AG04450 (cell line): ENCODE measurements at regions not wholly inside any gene's neighbourhood (a gene's known extent, or its start where the extent isn't known, plus 50 kb on each side); places are given as distances from the start of the nearest gene placed in this dataset.
"Not testable (repeated sequence)": the region's sequence is repeated elsewhere in the genome, so short reads cannot be mapped to it uniquely, and the experiment has no call there.

Experiments
- CTCF ChIA-PET: fragments of 300-600, 350-600 bp; formaldehyde crosslinking; extraction: SDS; loops from one replicate; lab custom pipeline; 2022; ENCODE audit warnings: antibody characterized with exemption, inconsistent platforms; lab: Charles Lee
- POLR2A ChIA-PET: fragments of 350-600 bp; formaldehyde crosslinking; extraction: SDS; loops from one replicate; lab custom pipeline; 2021; ENCODE audit warnings: antibody characterized with exemption, inconsistent platforms; lab: Yijun Ruan, JAX
- DNase-seq: peaks from one replicate; pipeline ENCODE4 v3.0.0-alpha.2; 2011; ENCODE audit warnings: low read depth, low spot score
- H3K27ac ChIP-seq: one replicate; pipeline ENCODE4 v1.5.1; 2012; ENCODE audit warnings: low read depth, low read length, control low read depth
- H3K27me3 ChIP-seq: one replicate; pipeline ENCODE4 v1.6.0; 2012; ENCODE audit warnings: low read length; ENCODE audit not compliant: control insufficient read depth, insufficient read depth
- H3K4me3 ChIP-seq: 2 replicates; pipeline ENCODE4 v1.5.1; 2011; ENCODE audit warnings: mild to moderate bottlenecking, low read depth, low read length, control low read depth
- H3K9me3 ChIP-seq: 2 replicates; pipeline ENCODE4 v1.5.1; 2012; ENCODE audit warnings: low read length; ENCODE audit not compliant: control insufficient read depth, insufficient read depth

- POLR2A ChIA-PET, H3K27ac ChIP-seq, DNase-seq, H3K4me3 ChIP-seq, H3K27me3 ChIP-seq, H3K9me3 ChIP-seq, CTCF ChIA-PET: not testable (repeated sequence)
These were observed 87.6 kb upstream of the DPP6 start for GRCh38 chr7:153964481-153965112.

DNA sequence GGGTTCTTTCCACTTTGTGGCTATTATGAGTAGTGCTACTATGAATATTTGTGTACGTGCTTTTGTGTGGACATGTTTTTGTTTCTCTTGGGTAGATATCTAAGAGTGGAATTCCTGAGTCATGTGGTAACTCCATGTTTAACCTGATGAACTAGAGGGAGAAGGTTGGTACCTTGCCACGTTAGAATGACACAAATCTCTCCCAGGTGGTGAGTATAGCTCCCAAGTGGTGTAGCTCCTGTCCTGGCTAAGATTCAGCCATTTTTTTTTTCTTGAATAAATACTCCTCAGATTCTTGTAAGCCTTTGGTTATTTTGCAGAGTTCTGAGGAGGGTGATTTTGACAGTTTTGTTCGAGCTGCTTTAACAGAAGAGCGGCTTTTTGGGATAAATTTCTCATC, 83.2 kb upstream of the DPP6 start:
- H3K27ac ChIP-seq, CTCF ChIA-PET, H3K4me3 ChIP-seq, POLR2A ChIA-PET, DNase-seq, H3K27me3 ChIP-seq, H3K9me3 ChIP-seq: not testable (repeated sequence)

GRCh38 chr7:153974603-153975002, 77.6 kb upstream of the DPP6 start:
- CTCF ChIA-PET, H3K4me3 ChIP-seq, H3K9me3 ChIP-seq, H3K27ac ChIP-seq, H3K27me3 ChIP-seq, POLR2A ChIA-PET, DNase-seq: not testable (repeated sequence)

DNA sequence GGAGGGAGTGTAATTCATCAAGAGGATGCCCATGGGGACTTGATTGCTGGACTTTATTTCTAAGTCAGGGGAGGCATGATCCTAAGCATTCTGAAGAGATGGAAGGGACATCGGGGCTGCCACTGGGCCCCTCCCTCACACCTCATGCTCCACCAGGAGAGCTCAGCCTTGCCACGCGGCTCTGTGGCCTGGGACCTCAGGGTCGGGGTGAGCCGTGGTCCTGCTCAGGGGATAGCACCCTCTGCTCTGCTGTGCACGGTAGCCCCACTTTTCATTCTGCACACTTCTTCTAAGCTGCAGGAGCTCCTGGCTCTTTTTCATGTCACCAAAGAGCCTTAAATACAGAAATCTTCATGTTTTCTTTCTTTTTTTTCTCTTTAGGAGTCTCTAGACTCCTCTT, 75.5 kb upstream of the DPP6 start:
- H3K27me3 ChIP-seq, DNase-seq, H3K27ac ChIP-seq, H3K4me3 ChIP-seq, H3K9me3 ChIP-seq, CTCF ChIA-PET, POLR2A ChIA-PET: not testable (repeated sequence)

DNA sequence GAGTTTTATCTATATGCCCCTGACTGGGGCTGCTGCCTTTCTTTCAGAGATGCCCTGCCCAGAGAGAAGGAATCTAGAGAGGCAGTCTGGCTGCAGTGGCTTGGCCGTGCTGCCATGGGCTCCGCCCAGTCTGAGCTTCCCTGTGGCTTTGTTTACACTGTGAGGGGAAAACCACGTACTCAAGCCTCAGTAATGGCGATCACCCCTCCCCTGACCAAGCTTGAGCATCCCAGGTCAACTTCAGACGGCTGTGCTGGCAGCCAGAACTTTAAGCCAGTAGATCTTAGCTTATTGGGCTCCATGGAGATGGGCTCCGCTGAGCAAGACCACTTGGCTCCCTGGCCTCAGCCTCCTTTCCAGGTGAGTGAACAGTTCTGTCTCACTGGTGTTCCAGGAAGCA, 69.0 kb upstream of the DPP6 start:
- H3K4me3 ChIP-seq, H3K27ac ChIP-seq, H3K27me3 ChIP-seq, POLR2A ChIA-PET, CTCF ChIA-PET, DNase-seq: not testable (repeated sequence)
- H3K9me3 ChIP-seq, result peaks cover 12% of the 10 kb centered on the region

DNA sequence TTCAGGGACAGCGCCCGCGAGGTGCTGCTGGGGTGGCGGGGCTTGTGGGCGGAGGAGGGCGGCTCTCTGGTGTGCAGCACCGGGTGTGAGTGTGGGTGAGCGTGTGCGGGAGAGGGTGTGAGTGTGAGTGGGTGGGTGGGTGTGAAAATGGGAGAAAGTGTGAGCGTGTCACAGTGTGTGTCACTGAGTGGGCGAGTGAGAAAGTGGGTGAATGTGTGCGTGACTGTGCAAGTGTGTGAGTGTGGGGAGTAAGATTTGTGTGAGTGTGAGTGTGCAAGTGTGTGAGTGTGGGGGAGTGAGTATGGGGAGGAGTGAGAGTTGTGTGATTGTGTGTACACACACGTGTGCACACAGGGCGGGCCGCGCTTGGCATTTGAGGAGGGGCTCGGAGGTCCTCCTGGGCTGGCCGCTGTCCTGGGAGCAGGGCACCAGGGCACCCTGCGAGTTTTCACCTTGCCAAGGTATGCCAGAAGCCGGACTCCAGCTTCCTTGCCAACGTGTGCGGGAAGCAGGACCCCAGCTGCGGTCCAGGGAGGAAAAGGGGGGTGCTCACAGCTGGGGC, 63.1 kb upstream of the DPP6 start:
- CTCF ChIA-PET, H3K4me3 ChIP-seq, H3K27me3 ChIP-seq, DNase-seq, POLR2A ChIA-PET, H3K27ac ChIP-seq: not testable (repeated sequence)
- H3K9me3 ChIP-seq, result peaks cover 15% of the 10 kb centered on the region; the same call in 1 of the 2 replicates

DNA sequence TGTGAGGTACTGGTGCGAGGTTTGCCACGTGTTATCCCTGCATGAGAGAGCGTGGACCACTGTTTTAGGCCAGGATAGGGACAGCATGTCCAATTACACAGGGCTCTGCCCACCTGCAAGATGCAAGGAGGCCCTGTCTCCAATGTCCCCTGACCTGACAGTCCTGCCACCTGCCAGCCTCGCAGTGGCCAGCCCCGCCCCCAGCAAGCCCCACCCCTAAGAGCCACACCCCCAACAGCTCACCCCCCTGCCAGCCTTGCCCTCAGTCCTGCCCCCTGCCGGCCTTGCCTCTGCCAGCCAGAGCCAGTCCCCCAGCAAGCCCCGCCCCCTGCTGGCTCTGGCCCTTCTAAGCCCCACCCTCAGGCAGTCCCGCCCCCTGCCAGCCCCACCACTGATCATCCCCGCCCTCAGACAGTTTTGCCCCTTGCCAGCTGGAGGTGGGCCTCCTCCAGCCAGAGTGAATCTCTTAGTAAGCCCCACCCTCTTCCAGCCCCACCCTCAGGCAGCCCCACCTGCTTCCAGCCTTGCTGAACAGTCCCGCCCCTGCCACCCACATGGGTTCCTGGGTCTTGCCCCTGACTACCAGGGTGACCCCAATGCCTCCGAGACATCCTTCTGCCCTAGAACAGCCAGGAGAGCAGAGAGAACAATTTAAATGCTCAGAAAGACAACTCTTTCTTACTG, 62.3 kb upstream of the DPP6 start:
- POLR2A ChIA-PET, H3K27ac ChIP-seq, CTCF ChIA-PET, H3K27me3 ChIP-seq, DNase-seq, H3K4me3 ChIP-seq: not testable (repeated sequence)
- H3K9me3 ChIP-seq, result peaks cover 15% of the 10 kb centered on the region; the same call in 1 of the 2 replicates

- DNase-seq, H3K27me3 ChIP-seq, H3K4me3 ChIP-seq, CTCF ChIA-PET, H3K27ac ChIP-seq, POLR2A ChIA-PET: not testable (repeated sequence)
- H3K9me3 ChIP-seq, result peaks cover 15% of the 10 kb centered on the region; the same call in 1 of the 2 replicates
These were observed 60.7 kb upstream of the DPP6 start for GRCh38 chr7:153991471-153991870.

- POLR2A ChIA-PET, DNase-seq, H3K9me3 ChIP-seq: not testable (repeated sequence)
These were observed 58.8 kb upstream of the DPP6 start for GRCh38 chr7:153993402-153993801.

DNA sequence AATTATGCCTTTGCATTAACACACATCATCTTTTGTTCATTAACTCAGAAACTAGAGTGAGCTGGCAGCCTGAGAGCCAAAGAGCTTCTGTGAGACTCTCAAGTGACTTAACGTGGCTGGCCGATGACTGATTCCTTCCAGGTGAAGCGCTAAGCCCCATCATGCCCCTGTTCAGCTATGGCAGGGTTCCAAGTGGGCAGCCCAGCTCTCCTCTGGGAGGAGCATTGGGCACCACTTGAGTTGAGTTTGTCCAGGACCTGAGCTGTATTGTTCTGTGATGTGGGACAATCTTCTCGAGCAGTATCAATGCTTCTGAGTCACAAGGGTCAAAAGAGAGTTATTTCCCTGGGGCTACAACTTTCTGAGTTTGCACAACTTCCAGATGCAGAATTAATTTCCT, 53.3 kb upstream of the DPP6 start:
- DNase-seq, CTCF ChIA-PET, H3K27ac ChIP-seq, POLR2A ChIA-PET, H3K4me3 ChIP-seq, H3K27me3 ChIP-seq, H3K9me3 ChIP-seq: not testable (repeated sequence)

More at GRCh38 chr7:153993402-153993801, 58.8 kb upstream of the DPP6 start:
- H3K4me3 ChIP-seq, H3K27ac ChIP-seq, H3K27me3 ChIP-seq, CTCF ChIA-PET: not testable (repeated sequence)
